NT2/D1 (cell line): ENCODE measurements at regions not wholly inside any gene's neighbourhood (a gene's known extent, or its start where the extent isn't known, plus 50 kb on each side); places are given as distances from the start of the nearest gene placed in this dataset.

Experiments used
- SUZ12 ChIP-seq: IDR thresholded peaks from 2 replicates; pipeline ENCODE4 v1.6.1; 2011; ENCODE audit not compliant: insufficient read length, insufficient read depth; ENCODE audit errors: extremely low read depth
- YY1 ChIP-seq: IDR thresholded peaks from 2 replicates; pipeline ENCODE4 v1.6.1; 2011; ENCODE audit not compliant: insufficient read length, insufficient read depth
- ZNF274 ChIP-seq: IDR thresholded peaks from 2 replicates; pipeline ENCODE4 v1.6.1; 2011; ENCODE audit warnings: mild to moderate bottlenecking, low read depth, low read length

GRCh38 chr16:9419161-9419560 is 327.7 kb downstream of the HAPSTR1 start:
- TF ChIP-seq ZNF274 (no peak), YY1 (no peak), SUZ12 (no peak)
